Lower lobe of right lung (tissue), 2 donors: ENCODE measurements at regions not wholly inside any gene's neighbourhood (a gene's known extent, or its start where the extent isn't known, plus 50 kb on each side); places are given as distances from the start of the nearest gene placed in this dataset.

Source experiments
- ATAC-seq, 2 donors: fragments of 200-7000 bp; cut with Tn5 transposase; one replicate each; pipeline ENCODE4 v1.9.1; 2020 to 2022; ENCODE audit warnings: mild to moderate bottlenecking in 2 of 2, moderate library complexity in 2 of 2
- DNase-seq: peaks from one replicate; pipeline ENCODE4 v3.0.0-alpha.2; 2020
- H3K27ac ChIP-seq: fragments of 200-600 bp; one replicate; pipeline ENCODE4 v1.8.0; 2022
- H3K27me3 ChIP-seq: fragments of 200-600 bp; one replicate; pipeline ENCODE4 v1.8.0; 2022; ENCODE audit warnings: low read depth
- H3K36me3 ChIP-seq: fragments of 200-600 bp; one replicate; pipeline ENCODE4 v1.8.0; 2022; ENCODE audit warnings: mild to moderate bottlenecking
- H3K4me1 ChIP-seq: fragments of 200-600 bp; one replicate; pipeline ENCODE4 v1.8.0; 2022
- H3K4me3 ChIP-seq: fragments of 200-600 bp; one replicate; pipeline ENCODE4 v1.8.0; 2022; ENCODE audit warnings: mild to moderate bottlenecking
- H3K9me3 ChIP-seq: fragments of 200-600 bp; one replicate; pipeline ENCODE4 v1.8.0; 2022
- intact Hi-C: fragments of 100-400 bp; cut with DNase I; formaldehyde crosslinking; loops from one replicate; pipeline ENCODE4 v1.11.0; 2022
- TF ChIP-seq, protein P1 (sequence below): fragments of 200-600 bp; IDR thresholded peaks from one replicate; pipeline ENCODE4 v1.8.0; 2022; ENCODE audit warnings: antibody characterized with exemption, mild to moderate bottlenecking
- donor health status: DM: no; HTN: yes; CAD: no; lungs with severe emphysema.

- Histone ChIP-seq H3K27me3 (no peaks in the 10 kb centered on the region), H3K9me3 (no peaks in the 10 kb centered on the region), H3K4me1 (no peaks in the 10 kb centered on the region), H3K36me3 (no peaks in the 10 kb centered on the region), H3K27ac (no peak overlapping the region), H3K4me3 (no peak overlapping the region)
- TF ChIP-seq, protein P1, sequence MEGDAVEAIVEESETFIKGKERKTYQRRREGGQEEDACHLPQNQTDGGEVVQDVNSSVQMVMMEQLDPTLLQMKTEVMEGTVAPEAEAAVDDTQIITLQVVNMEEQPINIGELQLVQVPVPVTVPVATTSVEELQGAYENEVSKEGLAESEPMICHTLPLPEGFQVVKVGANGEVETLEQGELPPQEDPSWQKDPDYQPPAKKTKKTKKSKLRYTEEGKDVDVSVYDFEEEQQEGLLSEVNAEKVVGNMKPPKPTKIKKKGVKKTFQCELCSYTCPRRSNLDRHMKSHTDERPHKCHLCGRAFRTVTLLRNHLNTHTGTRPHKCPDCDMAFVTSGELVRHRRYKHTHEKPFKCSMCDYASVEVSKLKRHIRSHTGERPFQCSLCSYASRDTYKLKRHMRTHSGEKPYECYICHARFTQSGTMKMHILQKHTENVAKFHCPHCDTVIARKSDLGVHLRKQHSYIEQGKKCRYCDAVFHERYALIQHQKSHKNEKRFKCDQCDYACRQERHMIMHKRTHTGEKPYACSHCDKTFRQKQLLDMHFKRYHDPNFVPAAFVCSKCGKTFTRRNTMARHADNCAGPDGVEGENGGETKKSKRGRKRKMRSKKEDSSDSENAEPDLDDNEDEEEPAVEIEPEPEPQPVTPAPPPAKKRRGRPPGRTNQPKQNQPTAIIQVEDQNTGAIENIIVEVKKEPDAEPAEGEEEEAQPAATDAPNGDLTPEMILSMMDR, result no peak
- DNase-seq, result no peak
- no peak for ATAC-seq
- intact Hi-C loops, result no loop called here
Measured at GRCh38 chr10:128839134-128839533, 627.9 kb upstream of the MGMT start.

- no peaks in the 10 kb centered on the region for H3K36me3 ChIP-seq
- no peaks in the 10 kb centered on the region for H3K27me3 ChIP-seq
- no peak overlapping the region for H3K4me3 ChIP-seq
- ATAC-seq (no peak), DNase-seq (no peak)
- no peaks in the 10 kb centered on the region for H3K9me3 ChIP-seq
- H3K4me1 ChIP-seq, result no peaks in the 10 kb centered on the region
- no peak overlapping the region for H3K27ac ChIP-seq
- TF ChIP-seq, protein P1, result no peak
- intact Hi-C loops, result no loop called here
Measured at GRCh38 chr10:128839701-128840100, 627.3 kb upstream of the MGMT start.

DNA sequence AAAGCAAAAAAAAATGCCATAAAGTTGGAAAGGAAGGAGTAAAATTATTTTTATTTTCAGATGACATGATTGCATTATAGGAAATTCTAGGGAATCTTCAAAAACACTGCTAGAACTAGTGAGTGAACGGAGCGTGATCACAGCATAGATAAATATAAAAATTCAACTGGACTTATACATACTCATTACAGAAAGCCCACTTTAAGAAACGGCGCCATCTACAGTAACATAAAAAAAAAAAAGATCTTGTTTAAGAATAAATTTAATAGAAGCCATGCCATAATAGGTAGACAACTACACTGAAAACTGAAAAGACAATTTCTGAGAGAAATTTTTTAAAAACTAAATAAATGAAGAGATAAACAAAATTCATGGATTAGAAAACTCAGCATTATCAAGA is 623.1 kb upstream of the MGMT start:
- Histone ChIP-seq H3K36me3 (no peaks in the 10 kb centered on the region), H3K4me3 (no peak overlapping the region), H3K4me1 (no peaks in the 10 kb centered on the region), H3K27ac (no peak overlapping the region), H3K9me3 (no peaks in the 10 kb centered on the region), H3K27me3 (no peaks in the 10 kb centered on the region)
- DNase-seq, result no peak
- ATAC-seq, result no peak
- intact Hi-C loops, result no loop called here
- TF ChIP-seq, protein P1, result no peak

DNA sequence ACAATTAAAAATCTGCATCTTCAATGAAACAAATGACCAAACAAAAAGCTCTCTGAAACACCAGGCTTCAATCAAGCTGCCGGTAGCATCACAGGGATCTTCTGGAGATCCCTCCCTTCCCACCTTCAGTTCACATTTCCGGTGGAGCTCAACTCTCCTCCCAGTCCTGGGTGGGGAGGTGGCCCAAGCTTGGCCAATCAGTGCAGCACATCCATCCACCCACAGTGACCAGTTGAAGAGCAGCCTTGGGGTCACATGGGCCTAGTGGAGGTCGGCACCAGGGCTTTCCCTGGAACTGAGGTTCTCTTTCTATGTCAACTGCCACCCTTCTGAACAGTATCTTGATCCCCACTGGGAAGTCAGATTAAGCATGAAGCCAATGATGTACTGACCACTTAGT is 620.1 kb upstream of the MGMT start:
- no peaks in the 10 kb centered on the region for H3K27me3 ChIP-seq
- TF ChIP-seq, protein P1, result no peak
- ATAC-seq (no peak), DNase-seq (no peak)
- no peaks in the 10 kb centered on the region for H3K4me1 ChIP-seq
- intact Hi-C loops, result no loop called here
- no peak overlapping the region for H3K27ac ChIP-seq
- H3K9me3 ChIP-seq, result no peaks in the 10 kb centered on the region
- H3K4me3 ChIP-seq, result no peak overlapping the region
- no peaks in the 10 kb centered on the region for H3K36me3 ChIP-seq

GRCh38 chr10:128848810-128849209 is 618.2 kb upstream of the MGMT start:
- ATAC-seq, result no peak
- Histone ChIP-seq H3K36me3 (no peaks in the 10 kb centered on the region), H3K27me3 (no peaks in the 10 kb centered on the region), H3K4me1 (no peaks in the 10 kb centered on the region), H3K27ac (no peak overlapping the region), H3K9me3 (no peaks in the 10 kb centered on the region), H3K4me3 (no peak overlapping the region)
- TF ChIP-seq, protein P1, result no peak
- intact Hi-C loops, result no loop called here
- no peak for DNase-seq

GRCh38 chr10:128850647-128851046 is 616.4 kb upstream of the MGMT start:
- ATAC-seq (no peak), DNase-seq (no peak)
- H3K9me3 ChIP-seq, result no peaks in the 10 kb centered on the region
- intact Hi-C loops, result no loop called here
- TF ChIP-seq, protein P1, result no peak
- H3K4me1 ChIP-seq, result peaks cover 13% of the 10 kb centered on the region
- H3K27me3 ChIP-seq, result no peaks in the 10 kb centered on the region
- H3K36me3 ChIP-seq, result no peaks in the 10 kb centered on the region
- no peak overlapping the region for H3K4me3 ChIP-seq
- H3K27ac ChIP-seq, result no peak overlapping the region
